SK-N-SH (cell line): ENCODE measurements at regions not wholly inside any gene's neighbourhood (a gene's known extent, or its start where the extent isn't known, plus 50 kb on each side); places are given as distances from the start of the nearest gene placed in this dataset.

Experiments used
- CTCF ChIA-PET: fragments of 300-600, 350-600 bp; formaldehyde crosslinking; extraction: SDS; loops from one replicate; lab custom pipeline; 2021; lab: Yijun Ruan, JAX
- POLR2A ChIA-PET: fragments of 350-600 bp; sonication (Branson Sonifier 250); formaldehyde crosslinking; extraction: SDS; loops from one replicate; lab custom pipeline; 2020; ENCODE audit warnings: antibody characterized with exemption, inconsistent platforms; lab: Yijun Ruan, JAX
- DNase-seq: peaks from one replicate; pipeline ENCODE4 v3.0.0; 2012
- H2AFZ ChIP-seq: fragments of 200-600 bp; sonication (generic); 2 replicates; pipeline ENCODE4 v1.8.1; 2016; ENCODE audit warnings: antibody characterized with exemption, mild to moderate bottlenecking, low read depth
- H3F3A ChIP-seq: fragments of 200-600 bp; sonication (generic); replicated peaks from 2 replicates; pipeline ENCODE3; 2016; ENCODE audit warnings: antibody characterized with exemption, mild to moderate bottlenecking; ENCODE audit not compliant: insufficient read depth
- H3K27ac ChIP-seq, 2 experiments: fragments of 200-500 bp in 1 of 2; fragments of 200-600 bp in 1 of 2; sonication (Bioruptor generic) in 1 of 2; sonication (generic), shearing (Covaris generic) in 1 of 2; 2 replicates each; pipeline versions ENCODE4 v1.5.1 to v1.6.1; 2014 to 2016; ENCODE audit warnings: low read depth in 2 of 2, inconsistent platforms in 1 of 2, low read length in 1 of 2, mild to moderate bottlenecking in 1 of 2, mixed read lengths in 1 of 2
- H3K27me3 ChIP-seq: fragments of 200-600 bp; sonication (generic), shearing (Covaris generic); 2 replicates; pipeline ENCODE4 v1.6.1; 2016; ENCODE audit warnings: mixed run types; ENCODE audit not compliant: insufficient read depth
- H3K36me3 ChIP-seq, 2 experiments: fragments of 200-500 bp in 1 of 2; fragments of 200-600 bp in 1 of 2; sonication (Bioruptor generic) in 1 of 2; sonication (generic) in 1 of 2; replicated peaks in 1 of 2; 2 replicates each; pipeline versions ENCODE3 to v1.5.1; 2014 to 2016; ENCODE audit warnings: low read length in 1 of 2, mild to moderate bottlenecking in 1 of 2; ENCODE audit not compliant: insufficient read depth in 2 of 2, control insufficient read depth in 1 of 2
- H3K4me1 ChIP-seq, 2 experiments: fragments of 200-500 bp in 1 of 2; fragments of 200-600 bp in 1 of 2; sonication (Bioruptor generic) in 1 of 2; sonication (generic), shearing (Covaris generic) in 1 of 2; 2 replicates each; pipeline versions ENCODE4 v1.5.1 to v1.6.1; 2014 to 2016; ENCODE audit warnings: low read depth in 1 of 2, low read length in 1 of 2, mixed run types in 1 of 2; ENCODE audit not compliant: insufficient read depth in 2 of 2, control insufficient read depth in 1 of 2
- H3K4me2 ChIP-seq: fragments of 200-600 bp; sonication (generic), shearing (Covaris generic); 2 replicates; pipeline ENCODE4 v1.6.1; 2017; ENCODE audit warnings: mixed run types
- H3K4me3 ChIP-seq, 2 experiments: fragments of 200-500 bp in 1 of 2; fragments of 200-600 bp in 1 of 2; sonication (Bioruptor generic) in 1 of 2; sonication (generic), shearing (Covaris generic) in 1 of 2; 2 replicates each; pipeline versions ENCODE4 v1.5.1 to v1.8.1; 2014 to 2016; ENCODE audit warnings: low read depth in 2 of 2, inconsistent platforms in 1 of 2, low read length in 1 of 2, mild to moderate bottlenecking in 1 of 2, mixed read lengths in 1 of 2, moderate library complexity in 1 of 2
- H3K79me2 ChIP-seq: fragments of 200-600 bp; sonication (generic); 2 replicates; pipeline ENCODE4 v1.8.1; 2017; ENCODE audit warnings: mild to moderate bottlenecking; ENCODE audit not compliant: insufficient read depth
- H3K9ac ChIP-seq: fragments of 200-600 bp; sonication (generic); 2 replicates; pipeline ENCODE4 v1.6.1; 2017; ENCODE audit warnings: mixed run types
- H3K9me2 ChIP-seq: fragments of 200-600 bp; sonication (generic); 2 replicates; pipeline ENCODE4 v1.6.1; 2017; ENCODE audit warnings: mixed run types
- H3K9me3 ChIP-seq: fragments of 200-600 bp; sonication (generic); 2 replicates; pipeline ENCODE4 v1.6.1; 2017; ENCODE audit warnings: mixed run types, mild to moderate bottlenecking, moderate library complexity
- H4K20me1 ChIP-seq: fragments of 200-600 bp; sonication (generic); 2 replicates; pipeline ENCODE4 v1.6.1; 2017; ENCODE audit warnings: mild to moderate bottlenecking, mixed run types; ENCODE audit not compliant: insufficient read depth
- CHD2 ChIP-seq: fragments of 150-350 bp; IDR thresholded peaks from 2 replicates; pipeline ENCODE4 v1.6.1; 2018; ENCODE audit warnings: low read length; ENCODE audit not compliant: partially characterized antibody
- FOSL2 ChIP-seq: IDR thresholded peaks from 2 replicates; pipeline ENCODE4 v1.4.0; 2012; ENCODE audit warnings: low read depth, mild to moderate bottlenecking, moderate library complexity, borderline replicate concordance
- FOXM1 ChIP-seq: IDR thresholded peaks from 2 replicates; pipeline ENCODE4 v1.4.0; 2012; ENCODE audit warnings: low read depth, mild to moderate bottlenecking
- JUND ChIP-seq: IDR thresholded peaks from 2 replicates; pipeline ENCODE4 v1.4.0; 2012
- MEF2A ChIP-seq: IDR thresholded peaks from 2 replicates; pipeline ENCODE4 v1.4.0; 2012; ENCODE audit warnings: low read depth, borderline replicate concordance
- MXI1 ChIP-seq: IDR thresholded peaks from 2 replicates; pipeline ENCODE4 v1.6.1; 2012; ENCODE audit warnings: mild to moderate bottlenecking, low read depth, low read length, improper control_type of control experiment
- NRF1 ChIP-seq: IDR thresholded peaks from 2 replicates; pipeline ENCODE4 v1.6.1; 2012; ENCODE audit warnings: low read depth, mild to moderate bottlenecking, low read length
- RAD21 ChIP-seq: IDR thresholded peaks from 2 replicates; pipeline ENCODE4 v1.6.1; 2012; ENCODE audit warnings: mild to moderate bottlenecking, low read length
- RCOR1 ChIP-seq: fragments of 150-350 bp; IDR thresholded peaks from 2 replicates; pipeline ENCODE4 v1.6.1; 2017; ENCODE audit warnings: antibody characterized with exemption, low read length
- REST ChIP-seq: IDR thresholded peaks from 2 replicates; pipeline ENCODE4 v1.6.1; 2012; ENCODE audit warnings: mild to moderate bottlenecking, low read depth, low read length, moderate library complexity
- SIN3A ChIP-seq: IDR thresholded peaks from 2 replicates; pipeline ENCODE4 v1.6.1; 2012; ENCODE audit warnings: low read depth, mild to moderate bottlenecking, low read length, moderate library complexity, borderline replicate concordance
- TAF1 ChIP-seq: IDR thresholded peaks from 2 replicates; pipeline ENCODE4 v1.6.1; 2012; ENCODE audit warnings: low read depth, mild to moderate bottlenecking, low read length, moderate library complexity, borderline replicate concordance
- TCF12 ChIP-seq: IDR thresholded peaks from 2 replicates; pipeline ENCODE4 v1.4.0; 2012
- TEAD4 ChIP-seq: IDR thresholded peaks from 2 replicates; pipeline ENCODE4 v1.4.0; 2012; ENCODE audit warnings: mild to moderate bottlenecking, borderline replicate concordance; ENCODE audit not compliant: insufficient read depth
- USF2 ChIP-seq: fragments of 150-350 bp; IDR thresholded peaks from 2 replicates; pipeline ENCODE4 v1.6.1; 2017; ENCODE audit warnings: antibody characterized with exemption, low read length, low read depth, borderline replicate concordance
- ZBTB33 ChIP-seq: IDR thresholded peaks from 2 replicates; pipeline ENCODE4 v1.4.0; 2012; ENCODE audit warnings: low read depth, borderline replicate concordance
- WGBS: methylation state at CpG from one replicate; pipeline ENCODE4 v1.1.6; 2017; ENCODE audit warnings: low lambda C conversion rate; 5-methylcytosine and 5-hydroxymethylcytosine counted together
- TF ChIP-seq, protein P1 (sequence below): IDR thresholded peaks from 2 replicates; pipeline ENCODE4 v1.4.0; 2012; ENCODE audit warnings: low read depth, borderline replicate concordance
- TF ChIP-seq, protein P2 (sequence below): fragments of 200-600 bp; sonication (generic); IDR thresholded peaks from 2 replicates; pipeline ENCODE4 v1.6.1; 2017; ENCODE audit warnings: antibody characterized with exemption, mild to moderate bottlenecking, moderate library complexity
- TF ChIP-seq, protein P3 (sequence below): fragments of 150-350 bp; IDR thresholded peaks from 2 replicates; pipeline ENCODE4 v1.6.1; 2016; ENCODE audit warnings: mild to moderate bottlenecking, low read depth, low read length

DNA sequence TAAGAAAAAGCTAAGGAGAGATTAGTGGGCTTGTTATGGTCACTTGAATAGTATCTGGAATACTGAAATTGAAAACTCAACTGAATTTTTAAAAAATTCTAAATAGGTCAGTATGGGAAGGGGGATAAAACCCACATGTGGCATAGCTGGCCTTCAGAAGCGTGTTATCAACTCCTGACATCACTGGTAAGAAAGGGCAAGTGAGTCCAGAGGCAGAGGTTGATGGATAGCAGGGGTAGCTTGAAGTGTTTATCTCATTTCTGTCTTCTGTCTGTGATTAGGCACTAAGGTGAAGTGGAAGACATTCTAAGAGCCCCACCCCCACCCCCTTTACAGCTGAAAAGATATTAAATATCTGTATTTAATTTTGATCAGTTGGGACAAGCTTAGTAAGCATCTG is 261.4 kb upstream of the TMTC1 start:
- TF ChIP-seq FOSL2 (no peak), SIN3A (no peak), JUND (no peak), MEF2A (no peak), TAF1 (no peak), TEAD4 (no peak), CHD2 (no peak), RCOR1 (no peak)
- no peaks in the 10 kb centered on the region for H3K9me3 ChIP-seq
- whole genome bisulfite sequencing = 39% methylated on average over 1 of the region's 1 CpG
- H3K9ac ChIP-seq = no peak overlapping the region
- CTCF ChIA-PET = interaction anchor here (0.7 kb wide), 1 partner anchor 20 kb away, joined by 3 read pairs; no protein-coding TSS in a partner anchor
- DNase-seq = no peak
- H3K4me2 ChIP-seq = no peak overlapping the region
- no peaks in the 10 kb centered on the region for H4K20me1 ChIP-seq
- H3K36me3 ChIP-seq = no peaks in the 10 kb centered on the region
- no peak overlapping the region for H3K4me3 ChIP-seq
- peaks cover 12% of the 10 kb centered on the region for H3F3A ChIP-seq
- H3K27ac ChIP-seq = no peak overlapping the region
- H3K9me2 ChIP-seq = no peaks in the 10 kb centered on the region
- H2AFZ ChIP-seq = no peak overlapping the region
- POLR2A ChIA-PET = no interaction called here
- H3K79me2 ChIP-seq = no peaks in the 10 kb centered on the region
- H3K27me3 ChIP-seq = no peaks in the 10 kb centered on the region
- H3K4me1 ChIP-seq = no peaks in the 10 kb centered on the region; a peak in 3 of 4 replicates

- POLR2A ChIA-PET = no interaction called here
- Histone ChIP-seq H3K4me1 (no peaks in the 10 kb centered on the region; a peak in 3 of 4 replicates), H3K79me2 (no peaks in the 10 kb centered on the region), H3F3A (peaks cover 12% of the 10 kb centered on the region), H3K27ac (no peak overlapping the region), H3K9ac (no peak overlapping the region), H3K4me3 (no peak overlapping the region), H3K27me3 (no peaks in the 10 kb centered on the region)
- DNase-seq = no peak
- 49% methylated on average over 4 of the region's 4 CpGs for WGBS
- CTCF ChIA-PET = no interaction called here
- no peak for TF ChIP-seq TEAD4
- TF ChIP-seq, protein P1, sequence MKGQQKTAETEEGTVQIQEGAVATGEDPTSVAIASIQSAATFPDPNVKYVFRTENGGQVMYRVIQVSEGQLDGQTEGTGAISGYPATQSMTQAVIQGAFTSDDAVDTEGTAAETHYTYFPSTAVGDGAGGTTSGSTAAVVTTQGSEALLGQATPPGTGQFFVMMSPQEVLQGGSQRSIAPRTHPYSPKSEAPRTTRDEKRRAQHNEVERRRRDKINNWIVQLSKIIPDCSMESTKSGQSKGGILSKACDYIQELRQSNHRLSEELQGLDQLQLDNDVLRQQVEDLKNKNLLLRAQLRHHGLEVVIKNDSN = no peak
- TF ChIP-seq TCF12 = no peak
- TF ChIP-seq, protein P2, sequence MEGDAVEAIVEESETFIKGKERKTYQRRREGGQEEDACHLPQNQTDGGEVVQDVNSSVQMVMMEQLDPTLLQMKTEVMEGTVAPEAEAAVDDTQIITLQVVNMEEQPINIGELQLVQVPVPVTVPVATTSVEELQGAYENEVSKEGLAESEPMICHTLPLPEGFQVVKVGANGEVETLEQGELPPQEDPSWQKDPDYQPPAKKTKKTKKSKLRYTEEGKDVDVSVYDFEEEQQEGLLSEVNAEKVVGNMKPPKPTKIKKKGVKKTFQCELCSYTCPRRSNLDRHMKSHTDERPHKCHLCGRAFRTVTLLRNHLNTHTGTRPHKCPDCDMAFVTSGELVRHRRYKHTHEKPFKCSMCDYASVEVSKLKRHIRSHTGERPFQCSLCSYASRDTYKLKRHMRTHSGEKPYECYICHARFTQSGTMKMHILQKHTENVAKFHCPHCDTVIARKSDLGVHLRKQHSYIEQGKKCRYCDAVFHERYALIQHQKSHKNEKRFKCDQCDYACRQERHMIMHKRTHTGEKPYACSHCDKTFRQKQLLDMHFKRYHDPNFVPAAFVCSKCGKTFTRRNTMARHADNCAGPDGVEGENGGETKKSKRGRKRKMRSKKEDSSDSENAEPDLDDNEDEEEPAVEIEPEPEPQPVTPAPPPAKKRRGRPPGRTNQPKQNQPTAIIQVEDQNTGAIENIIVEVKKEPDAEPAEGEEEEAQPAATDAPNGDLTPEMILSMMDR = no peak
- TF ChIP-seq ZBTB33 = no peak
- no peak for TF ChIP-seq JUND
- TF ChIP-seq MXI1 = no peak
- TF ChIP-seq, protein P3, sequence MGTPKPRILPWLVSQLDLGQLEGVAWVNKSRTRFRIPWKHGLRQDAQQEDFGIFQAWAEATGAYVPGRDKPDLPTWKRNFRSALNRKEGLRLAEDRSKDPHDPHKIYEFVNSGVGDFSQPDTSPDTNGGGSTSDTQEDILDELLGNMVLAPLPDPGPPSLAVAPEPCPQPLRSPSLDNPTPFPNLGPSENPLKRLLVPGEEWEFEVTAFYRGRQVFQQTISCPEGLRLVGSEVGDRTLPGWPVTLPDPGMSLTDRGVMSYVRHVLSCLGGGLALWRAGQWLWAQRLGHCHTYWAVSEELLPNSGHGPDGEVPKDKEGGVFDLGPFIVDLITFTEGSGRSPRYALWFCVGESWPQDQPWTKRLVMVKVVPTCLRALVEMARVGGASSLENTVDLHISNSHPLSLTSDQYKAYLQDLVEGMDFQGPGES = no peak
- TF ChIP-seq REST = no peak
- TF ChIP-seq NRF1 = no peak
- TF ChIP-seq USF2 = no peak
- no peak for TF ChIP-seq RAD21
- no peak for TF ChIP-seq FOXM1
- TF ChIP-seq, all 33 proteins: peak for 0
- Histone ChIP-seq H3K9me3 (no peaks in the 10 kb centered on the region), H4K20me1 (no peaks in the 10 kb centered on the region), H3K9me2 (no peaks in the 10 kb centered on the region), H2AFZ (no peak overlapping the region), H3K4me2 (no peak overlapping the region), H3K36me3 (no peaks in the 10 kb centered on the region)
Measured at GRCh38 chr12:30044206-30044605, 260.5 kb upstream of the TMTC1 start.
